Neuronal stem cell (in vitro differentiated cells): ENCODE measurements at regions not wholly inside any gene's neighbourhood (a gene's known extent, or its start where the extent isn't known, plus 50 kb on each side); places are given as distances from the start of the nearest gene placed in this dataset.

Experiments used
- DNase-seq: peaks from one replicate; pipeline ENCODE4 v3.0.0-alpha.2; 2013; ENCODE audit warnings: low spot score
- H2AFZ ChIP-seq: one replicate; pipeline ENCODE4 v1.6.1; 2013; ENCODE audit warnings: mild to moderate bottlenecking, low read length, inconsistent platforms
- H2AK5ac ChIP-seq: 2 replicates; pipeline ENCODE4 v1.6.1; 2013; ENCODE audit warnings: low read depth, mild to moderate bottlenecking, inconsistent platforms, low read length, moderate library complexity, mixed read lengths
- H2BK120ac ChIP-seq: 2 replicates; pipeline ENCODE4 v1.6.1; 2013; ENCODE audit warnings: low read depth, mild to moderate bottlenecking, inconsistent platforms, low read length, moderate library complexity, mixed read lengths
- H2BK12ac ChIP-seq: one replicate; pipeline ENCODE4 v1.6.1; 2013; ENCODE audit warnings: low read length, inconsistent platforms
- H2BK15ac ChIP-seq: 2 replicates; pipeline ENCODE4 v1.6.1; 2013; ENCODE audit warnings: mild to moderate bottlenecking, low read length, inconsistent platforms, mixed read lengths
- H2BK5ac ChIP-seq: one replicate; pipeline ENCODE4 v1.6.1; 2013; ENCODE audit warnings: inconsistent platforms, mild to moderate bottlenecking, low read length, moderate library complexity
- H3K14ac ChIP-seq: one replicate; pipeline ENCODE4 v1.6.1; 2013; ENCODE audit warnings: low read length, inconsistent platforms
- H3K18ac ChIP-seq: 2 replicates; pipeline ENCODE4 v1.6.1; 2013; ENCODE audit warnings: low read length, inconsistent platforms
- H3K23ac ChIP-seq: 2 replicates; pipeline ENCODE4 v1.6.1; 2013; ENCODE audit warnings: low read depth, mild to moderate bottlenecking, mixed read lengths, low read length, inconsistent platforms; ENCODE audit not compliant: poor library complexity
- H3K27ac ChIP-seq: replicated peaks from 3 replicates; pipeline ENCODE4 v1.5.1; 2013; ENCODE audit warnings: low read length, inconsistent platforms
- H3K27me3 ChIP-seq, 3 experiments: 2 replicates each; pipeline ENCODE4 v1.6.1; 2013; ENCODE audit warnings: low read length in 3 of 3, mild to moderate bottlenecking in 2 of 3, inconsistent platforms in 1 of 3, low read depth in 1 of 3, mixed read lengths in 1 of 3, moderate library complexity in 1 of 3; ENCODE audit not compliant: control insufficient read depth in 3 of 3, insufficient read depth in 3 of 3
- H3K36me3 ChIP-seq, 2 donors: replicated peaks in 1 of 2; 2 replicates each; pipeline ENCODE4 v1.6.1; 2013; ENCODE audit warnings: low read length in 2 of 2; ENCODE audit not compliant: control insufficient read depth in 2 of 2, insufficient read depth in 2 of 2
- H3K4ac ChIP-seq: 2 replicates; pipeline ENCODE4 v1.6.1; 2013; ENCODE audit warnings: inconsistent platforms, mild to moderate bottlenecking, low read length, moderate library complexity
- H3K4me1 ChIP-seq, 2 donors: 1 replicate in 1 of 2; 2 replicates in 1 of 2; pipeline ENCODE4 v1.6.1; 2013; ENCODE audit warnings: low read length in 2 of 2, low read depth in 1 of 2; ENCODE audit not compliant: control insufficient read depth in 2 of 2, insufficient read depth in 1 of 2
- H3K4me2 ChIP-seq: one replicate; pipeline ENCODE4 v1.6.1; 2013; ENCODE audit warnings: mild to moderate bottlenecking, low read length, inconsistent platforms; ENCODE audit not compliant: insufficient read depth, poor library complexity, severe bottlenecking
- H3K4me3 ChIP-seq, 2 donors: 2 replicates each; pipeline ENCODE4 v1.5.1; 2013; ENCODE audit warnings: low read length in 2 of 2, mild to moderate bottlenecking in 2 of 2, inconsistent platforms in 1 of 2, moderate library complexity in 1 of 2
- H3K79me1 ChIP-seq: one replicate; pipeline ENCODE4 v1.6.1; 2013; ENCODE audit warnings: low read depth, mild to moderate bottlenecking, inconsistent platforms, low read length, moderate library complexity
- H3K9ac ChIP-seq: one replicate; pipeline ENCODE4 v1.6.1; 2013; ENCODE audit warnings: mild to moderate bottlenecking, low read depth, low read length, inconsistent platforms; ENCODE audit not compliant: poor library complexity
- H3K9me3 ChIP-seq, 2 donors: replicated peaks in 1 of 2; 2 replicates each; pipeline versions ENCODE3 to v1.6.1; 2013; ENCODE audit warnings: low read length in 2 of 2, mild to moderate bottlenecking in 2 of 2, inconsistent platforms in 1 of 2, low read depth in 1 of 2, mixed read lengths in 1 of 2, moderate library complexity in 1 of 2; ENCODE audit not compliant: control insufficient read depth in 2 of 2, insufficient read depth in 1 of 2
- H4K8ac ChIP-seq: one replicate; pipeline ENCODE4 v1.6.1; 2013; ENCODE audit warnings: low read depth, mild to moderate bottlenecking, inconsistent platforms, low read length, moderate library complexity
- H4K91ac ChIP-seq: one replicate; pipeline ENCODE4 v1.6.1; 2013; ENCODE audit warnings: low read length, low read depth, mild to moderate bottlenecking, inconsistent platforms; ENCODE audit not compliant: poor library complexity
- WGBS, 2 donors: extraction: QIAGEN DNeasy Blood & Tissue Kit; methylation state at CpG; one replicate each; pipeline ENCODE4 v1.1.7; 2013; ENCODE audit warnings: missing lambda C conversion rate in 2 of 2, mixed read lengths in 1 of 2; ENCODE audit not compliant: insufficient read length in 2 of 2, insufficient replicate concordance in 1 of 2; ENCODE audit errors: extremely low coverage in 2 of 2; 5-methylcytosine and 5-hydroxymethylcytosine counted together

DNA sequence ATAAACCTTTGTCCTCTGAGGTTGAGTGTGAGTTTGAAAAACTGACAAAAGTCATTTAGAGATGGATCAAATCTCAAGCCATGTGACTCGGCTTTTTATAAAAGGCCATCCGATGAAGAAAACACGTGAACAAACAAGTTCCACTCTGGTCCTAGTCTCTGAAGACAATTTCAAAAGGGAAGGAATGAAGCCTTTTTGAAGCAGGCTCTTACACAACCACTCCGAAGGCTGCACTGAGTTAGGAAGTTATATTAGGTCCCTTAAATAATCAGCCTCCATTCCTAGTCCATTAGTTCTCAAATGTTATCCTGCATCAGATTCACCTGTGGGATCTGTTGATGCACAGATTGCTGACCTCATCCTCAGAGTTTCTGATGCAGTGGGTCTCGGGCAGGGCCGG is 166.6 kb upstream of the HMHB1 start:
- no peak overlapping the region for H3K23ac ChIP-seq
- no peak for DNase-seq
- WGBS, 2 donors = no CpG with 5 or more reads among the region's 6 CpGs

DNA sequence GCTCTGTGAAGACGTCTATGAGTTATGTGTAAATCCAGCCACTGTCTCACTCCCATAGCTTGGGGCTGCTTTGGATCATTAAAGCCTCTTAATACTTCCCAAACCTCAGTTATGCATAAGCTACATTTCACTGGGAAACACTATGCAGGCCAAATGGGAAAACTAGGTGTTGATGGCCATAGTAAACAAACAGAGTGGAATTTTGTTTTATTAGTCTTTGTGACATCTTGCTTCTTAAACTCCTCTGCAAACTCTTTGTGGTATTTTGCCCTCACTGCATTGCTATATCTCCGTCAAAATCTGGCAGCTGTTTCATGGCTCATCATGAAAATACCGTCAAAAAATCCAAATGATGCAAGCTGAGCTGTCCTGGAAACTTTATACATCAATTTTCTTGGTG is 167.2 kb upstream of the HMHB1 start:
- Histone ChIP-seq H3K4me2 (no peak overlapping the region), H3K4me3 (no peak overlapping the region), H3K18ac (no peak overlapping the region), H2BK5ac (no peak overlapping the region), H3K79me1 (no peaks in the 10 kb centered on the region), H3K4ac (no peak overlapping the region), H2BK15ac (no peak overlapping the region), H3K27ac (no peak overlapping the region), H3K4me1 (no peaks in the 10 kb centered on the region), H4K8ac (no peak overlapping the region), H2AFZ (no peak overlapping the region), H3K23ac (no peak overlapping the region), H3K36me3 (no peaks in the 10 kb centered on the region), H3K27me3 (no peaks in the 10 kb centered on the region), H2BK120ac (no peak overlapping the region), H2AK5ac (no peak overlapping the region), H4K91ac (no peak overlapping the region), H2BK12ac (no peak overlapping the region), H3K14ac (no peak overlapping the region), H3K9me3 (no peaks in the 10 kb centered on the region), H3K9ac (no peak overlapping the region)
- WGBS, 2 donors = no CpG with 5 or more reads among the region's 3 CpGs
- no peak for DNase-seq

More for the DNA sequence above, 166.6 kb upstream of the HMHB1 start:
- Histone ChIP-seq H3K18ac (no peak overlapping the region), H2BK5ac (no peak overlapping the region), H3K4me3 (no peak overlapping the region), H2AFZ (no peak overlapping the region), H4K91ac (no peak overlapping the region), H2BK12ac (no peak overlapping the region), H3K9me3 (no peaks in the 10 kb centered on the region), H3K4me2 (no peak overlapping the region), H3K9ac (no peak overlapping the region), H4K8ac (no peak overlapping the region), H3K79me1 (no peaks in the 10 kb centered on the region), H3K27me3 (no peaks in the 10 kb centered on the region), H3K27ac (no peak overlapping the region), H3K4me1 (no peaks in the 10 kb centered on the region), H2BK15ac (no peak overlapping the region), H2BK120ac (no peak overlapping the region), H3K4ac (no peak overlapping the region), H3K14ac (no peak overlapping the region), H2AK5ac (no peak overlapping the region), H3K36me3 (no peaks in the 10 kb centered on the region)

DNA sequence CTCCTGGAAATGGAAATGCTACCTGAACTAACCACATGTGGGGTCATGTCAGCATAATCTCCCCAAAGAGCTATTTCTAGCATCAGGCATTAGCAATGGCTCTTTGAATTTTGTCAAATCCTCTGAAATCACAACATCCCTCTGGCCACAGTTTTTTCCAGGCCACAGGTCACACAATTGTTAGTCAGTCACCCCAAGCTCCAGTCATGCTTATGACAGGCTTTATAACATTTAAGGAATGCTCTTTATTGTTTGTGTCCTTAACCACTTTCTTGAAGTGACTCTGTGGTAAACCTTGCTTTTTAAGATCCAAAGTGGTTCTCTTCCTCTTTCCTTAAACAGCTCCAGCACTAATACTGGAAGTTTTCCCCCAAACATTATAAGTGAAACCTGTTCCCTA is 169.2 kb upstream of the HMHB1 start:
- no peak for DNase-seq
- Histone ChIP-seq H3K9me3 (no peaks in the 10 kb centered on the region), H3K36me3 (no peaks in the 10 kb centered on the region), H2BK120ac (no peak overlapping the region), H4K91ac (no peak overlapping the region), H3K4me3 (no peak overlapping the region), H3K27ac (no peak overlapping the region), H3K79me1 (no peaks in the 10 kb centered on the region), H3K4me1 (no peaks in the 10 kb centered on the region), H3K23ac (no peak overlapping the region), H3K4me2 (no peak overlapping the region), H2BK5ac (no peak overlapping the region), H3K14ac (no peak overlapping the region), H2BK15ac (no peak overlapping the region), H2AK5ac (no peak overlapping the region), H3K4ac (no peak overlapping the region), H3K9ac (no peak overlapping the region), H2AFZ (no peak overlapping the region), H4K8ac (no peak overlapping the region), H3K27me3 (no peaks in the 10 kb centered on the region), H3K18ac (no peak overlapping the region), H2BK12ac (no peak overlapping the region)

DNA sequence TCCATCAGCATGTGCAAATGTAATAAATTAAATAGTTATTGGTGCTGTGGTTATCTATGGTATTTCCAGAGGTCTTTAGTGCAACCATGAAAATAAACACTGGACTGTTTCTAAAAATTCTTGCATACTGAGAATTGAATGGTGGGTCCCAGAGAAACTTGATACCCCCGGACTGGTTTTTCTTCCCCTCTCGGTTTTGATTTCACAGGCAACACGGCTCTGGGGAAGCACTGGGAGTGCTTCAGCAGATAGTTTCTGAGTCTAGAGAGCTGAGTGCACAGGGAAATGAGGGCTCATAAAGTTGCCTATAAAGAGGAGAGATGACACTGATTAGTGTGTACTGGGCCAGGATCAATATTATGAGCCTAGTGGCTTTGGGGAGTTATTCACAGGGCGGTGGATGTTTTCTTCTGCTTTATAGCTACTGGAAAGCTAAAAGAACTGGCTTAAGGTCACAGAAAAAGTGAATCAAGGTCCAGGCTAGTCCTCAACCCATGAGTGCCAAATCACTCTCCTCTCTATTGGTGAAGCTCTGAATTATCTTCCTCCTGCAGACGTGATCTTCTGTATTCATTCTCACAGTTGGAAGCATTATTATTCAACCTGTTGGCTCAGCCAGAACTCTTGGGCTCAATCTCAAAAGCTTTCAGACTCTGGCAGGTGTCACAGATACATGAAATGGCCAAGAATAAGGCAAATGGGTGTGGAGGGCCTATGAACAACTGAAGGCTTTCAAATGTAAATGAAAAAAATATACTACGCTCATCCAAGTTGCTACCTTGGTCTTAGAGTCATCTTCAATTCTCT is 170.2 kb upstream of the HMHB1 start:
- Histone ChIP-seq H3K4me2 (no peak overlapping the region), H3K23ac (no peak overlapping the region), H2AK5ac (no peak overlapping the region), H3K79me1 (no peaks in the 10 kb centered on the region), H4K91ac (no peak overlapping the region), H3K14ac (no peak overlapping the region), H2AFZ (no peak overlapping the region), H2BK5ac (no peak overlapping the region), H3K9ac (no peak overlapping the region), H3K4ac (no peak overlapping the region), H3K18ac (no peak overlapping the region), H4K8ac (no peak overlapping the region), H2BK12ac (no peak overlapping the region), H3K4me3 (no peak overlapping the region), H2BK15ac (no peak overlapping the region), H3K4me1 (no peaks in the 10 kb centered on the region), H3K9me3 (no peaks in the 10 kb centered on the region), H3K27ac (no peak overlapping the region), H3K36me3 (no peaks in the 10 kb centered on the region), H2BK120ac (no peak overlapping the region), H3K27me3 (no peaks in the 10 kb centered on the region)
- no CpG with 5 or more reads among the region's 6 CpGs for WGBS, 2 donors
- no peak for DNase-seq
